GM23248 (cell line): ENCODE measurements at regions not wholly inside any gene's neighbourhood (a gene's known extent, or its start where the extent isn't known, plus 50 kb on each side); places are given as distances from the start of the nearest gene placed in this dataset.

Experiments used
- DNase-seq: peaks from one replicate; pipeline ENCODE4 v3.0.0-alpha.2; 2015
- H2AFZ ChIP-seq: fragments of 200-600 bp; sonication (generic); 2 replicates; pipeline ENCODE4 v1.6.1; 2016; ENCODE audit warnings: antibody characterized with exemption
- H3F3A ChIP-seq: fragments of 200-600 bp; sonication (generic); 2 replicates; pipeline ENCODE4 v1.6.1; 2016; ENCODE audit warnings: mild to moderate bottlenecking, antibody characterized with exemption, mixed run types; ENCODE audit not compliant: insufficient read depth
- H3K27ac ChIP-seq: fragments of 200-600 bp; sonication (generic); 2 replicates; pipeline ENCODE4 v1.5.1; 2016; ENCODE audit warnings: mild to moderate bottlenecking
- H3K27me3 ChIP-seq: fragments of 200-600 bp; sonication (generic); replicated peaks from 2 replicates; pipeline ENCODE4 v1.6.1; 2016; ENCODE audit warnings: mild to moderate bottlenecking; ENCODE audit not compliant: insufficient read depth
- H3K36me3 ChIP-seq: fragments of 200-600 bp; sonication (generic); 2 replicates; pipeline ENCODE4 v1.6.1; 2016; ENCODE audit warnings: low read depth, mild to moderate bottlenecking
- H3K4me1 ChIP-seq: fragments of 200-600 bp; sonication (generic); 2 replicates; pipeline ENCODE4 v1.6.1; 2016; ENCODE audit warnings: mild to moderate bottlenecking; ENCODE audit not compliant: insufficient read depth
- H3K4me2 ChIP-seq: fragments of 200-600 bp; sonication (generic); one replicate; pipeline ENCODE4 v1.6.1; 2016; ENCODE audit warnings: mild to moderate bottlenecking; ENCODE audit not compliant: unreplicated experiment
- H3K4me3 ChIP-seq: fragments of 200-600 bp; sonication (generic); 2 replicates; pipeline ENCODE4 v1.5.1; 2016; ENCODE audit warnings: mild to moderate bottlenecking
- H3K79me2 ChIP-seq: fragments of 200-600 bp; sonication (generic); 2 replicates; pipeline ENCODE4 v1.6.1; 2016; ENCODE audit warnings: mild to moderate bottlenecking; ENCODE audit not compliant: insufficient read depth
- H3K9ac ChIP-seq: fragments of 200-600 bp; sonication (generic); 2 replicates; pipeline ENCODE4 v1.6.1; 2016; ENCODE audit warnings: mild to moderate bottlenecking
- H3K9me2 ChIP-seq: fragments of 200-600 bp; sonication (generic); 2 replicates; pipeline ENCODE4 v1.6.1; 2016; ENCODE audit warnings: mixed run types, mild to moderate bottlenecking, moderate library complexity; ENCODE audit not compliant: insufficient read depth
- H3K9me3 ChIP-seq: fragments of 200-600 bp; sonication (generic); one replicate; pipeline ENCODE4 v1.6.1; 2017; ENCODE audit warnings: low read depth
- H4K20me1 ChIP-seq: fragments of 200-600 bp; sonication (generic); 2 replicates; pipeline ENCODE4 v1.6.0; 2016; ENCODE audit not compliant: insufficient read depth
- EZH2 ChIP-seq: fragments of 200-600 bp; sonication (generic); IDR thresholded peaks from 2 replicates; pipeline ENCODE4 v1.6.1; 2018; ENCODE audit warnings: antibody characterized with exemption, mild to moderate bottlenecking; ENCODE audit not compliant: insufficient read depth, poor library complexity, severe bottlenecking
- EZH2phosphoT487 ChIP-seq: fragments of 200-600 bp; sonication (generic); IDR thresholded peaks from 2 replicates; pipeline ENCODE4 v1.6.1; 2018; ENCODE audit warnings: antibody characterized with exemption, moderate library complexity, mild to moderate bottlenecking, low read depth; ENCODE audit not compliant: insufficient read depth
- WGBS, 2 experiments: methylation state at CpG; one replicate each; pipeline ENCODE4 v1.1.6; 2015 to 2017; ENCODE audit warnings: low lambda C conversion rate in 2 of 2, low coverage in 1 of 2; ENCODE audit errors: missing lambda C conversion rate in 2 of 2; 5-methylcytosine and 5-hydroxymethylcytosine counted together
- in situ Hi-C: fragments of 300-500 bp; cut with MboI; formaldehyde crosslinking; loops from 2 replicates; pipeline ENCODE4 v1.15.0; 2020

DNA sequence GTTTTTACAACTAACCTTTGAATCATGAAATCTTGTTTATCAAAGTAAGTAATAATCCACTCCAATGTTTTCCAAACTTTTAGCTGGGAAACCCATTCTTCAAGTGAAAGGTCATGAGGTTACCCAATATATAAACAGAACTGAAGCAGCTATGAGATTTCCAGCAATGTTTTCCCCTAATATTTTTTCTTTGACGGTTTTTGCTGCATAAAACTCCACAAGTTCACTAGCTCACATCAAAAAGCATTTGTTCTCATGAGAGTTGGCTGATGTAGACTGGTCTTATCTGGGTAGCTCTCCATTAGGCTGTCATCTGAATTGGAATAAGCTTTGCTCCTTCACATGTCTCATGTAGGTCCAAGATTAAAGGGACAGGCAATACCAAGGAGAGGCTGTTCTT lies 241.2 kb upstream of the LRRC3B start:
- no peaks in the 10 kb centered on the region for H3K9me3 ChIP-seq
- no peaks in the 10 kb centered on the region for H3F3A ChIP-seq
- H3K9me2 ChIP-seq: no peaks in the 10 kb centered on the region
- H3K4me1 ChIP-seq: no peaks in the 10 kb centered on the region
- DNase-seq: no peak
- H2AFZ ChIP-seq: no peak overlapping the region
- no peaks in the 10 kb centered on the region for H3K27me3 ChIP-seq
- no peaks in the 10 kb centered on the region for H3K36me3 ChIP-seq
- no peak overlapping the region for H3K9ac ChIP-seq
- 0% methylated on average over 1 of the region's 1 CpG for WGBS, 2 experiments
- no peak for TF ChIP-seq EZH2phosphoT487
- TF ChIP-seq EZH2: no peak
- in situ Hi-C loops: no loop called here
- H3K79me2 ChIP-seq: no peaks in the 10 kb centered on the region
- H3K4me2 ChIP-seq: no peak overlapping the region
- no peak overlapping the region for H3K27ac ChIP-seq
- H4K20me1 ChIP-seq: no peaks in the 10 kb centered on the region
- no peak overlapping the region for H3K4me3 ChIP-seq

GRCh38 chr3:26406636-26407035 lies 215.9 kb upstream of the LRRC3B start:
- Histone ChIP-seq H3K9me3 (peaks cover 3% of the 10 kb centered on the region), H3K27ac (no peak overlapping the region), H3K79me2 (no peaks in the 10 kb centered on the region), H3F3A (no peaks in the 10 kb centered on the region), H2AFZ (no peak overlapping the region), H3K4me2 (no peak overlapping the region), H4K20me1 (no peaks in the 10 kb centered on the region), H3K4me3 (no peak overlapping the region), H3K9me2 (no peaks in the 10 kb centered on the region), H3K4me1 (no peaks in the 10 kb centered on the region), H3K27me3 (no peaks in the 10 kb centered on the region), H3K9ac (no peak overlapping the region), H3K36me3 (no peaks in the 10 kb centered on the region)
- DNase-seq: no peak
- no peak for TF ChIP-seq EZH2phosphoT487
- TF ChIP-seq EZH2: no peak
- in situ Hi-C loops: no loop called here
- 14 to 28% methylated on average over 2 of the region's 2 CpGs for WGBS, 2 experiments

DNA sequence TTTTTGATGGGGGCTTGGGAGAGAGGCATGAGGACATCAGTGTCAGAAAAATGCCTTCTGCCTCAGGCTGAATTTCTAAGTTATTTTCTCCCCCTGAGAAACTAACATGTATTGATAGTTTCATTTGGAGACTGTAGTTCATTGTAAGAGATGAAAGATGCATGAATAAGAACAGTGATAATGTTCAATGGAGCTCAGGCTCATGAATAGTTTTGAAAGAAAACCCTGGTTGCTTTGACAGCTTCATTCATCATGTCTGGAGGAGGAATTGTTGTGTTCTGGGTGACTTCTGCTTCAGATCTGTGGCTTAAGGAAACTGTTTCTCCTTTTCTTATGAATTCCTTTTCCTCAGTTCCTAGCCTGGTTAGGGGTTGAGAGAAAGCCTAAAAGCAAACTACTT lies 204.0 kb upstream of the LRRC3B start:
- Histone ChIP-seq H3K79me2 (no peaks in the 10 kb centered on the region), H3F3A (no peaks in the 10 kb centered on the region), H3K9me2 (no peaks in the 10 kb centered on the region), H3K27ac (no peak overlapping the region), H3K4me3 (no peak overlapping the region), H3K4me1 (no peaks in the 10 kb centered on the region), H2AFZ (no peak overlapping the region), H3K9me3 (no peaks in the 10 kb centered on the region), H3K27me3 (no peaks in the 10 kb centered on the region), H4K20me1 (no peaks in the 10 kb centered on the region), H3K4me2 (no peak overlapping the region), H3K9ac (no peak overlapping the region), H3K36me3 (no peaks in the 10 kb centered on the region)
- in situ Hi-C loops: no loop called here
- no peak for DNase-seq
- TF ChIP-seq EZH2 (no peak), EZH2phosphoT487 (no peak)

- DNase-seq: no peak
- TF ChIP-seq EZH2 (no peak), EZH2phosphoT487 (no peak)
- no peak overlapping the region for H3K4me2 ChIP-seq
- no peaks in the 10 kb centered on the region for H3K9me3 ChIP-seq
- no peak overlapping the region for H3K27ac ChIP-seq
- no peaks in the 10 kb centered on the region for H3K4me1 ChIP-seq
- H3K9ac ChIP-seq: no peak overlapping the region
- H3F3A ChIP-seq: no peaks in the 10 kb centered on the region
- H3K27me3 ChIP-seq: no peaks in the 10 kb centered on the region
- H3K9me2 ChIP-seq: no peaks in the 10 kb centered on the region
- no peak overlapping the region for H3K4me3 ChIP-seq
- no peak overlapping the region for H2AFZ ChIP-seq
- in situ Hi-C loops: no loop called here
- no peaks in the 10 kb centered on the region for H3K36me3 ChIP-seq
- H4K20me1 ChIP-seq: no peaks in the 10 kb centered on the region
- WGBS, 2 experiments: 34 to 35% methylated on average over 2 of the region's 2 CpGs
- H3K79me2 ChIP-seq: no peaks in the 10 kb centered on the region
Measured at GRCh38 chr3:26422415-26422814, 200.2 kb upstream of the LRRC3B start.

DNA sequence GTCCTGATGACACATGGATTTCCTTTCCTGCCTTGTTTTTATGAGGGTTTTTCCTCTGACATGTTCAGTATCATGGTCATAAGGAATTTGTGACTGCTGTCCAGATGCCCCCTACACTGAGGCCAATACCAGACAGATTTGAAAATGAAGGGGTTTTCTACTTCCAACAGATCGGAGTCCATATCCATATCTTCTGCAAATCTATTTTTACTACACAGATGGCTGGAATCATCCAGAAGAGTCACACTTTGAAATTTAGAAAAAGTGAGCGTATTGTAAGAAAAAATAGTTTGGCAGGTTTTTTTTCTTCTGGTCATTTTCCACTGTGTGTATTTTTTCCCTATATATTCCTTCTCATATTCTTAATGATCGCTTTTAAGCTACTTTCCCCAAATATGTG lies 197.5 kb upstream of the LRRC3B start:
- H4K20me1 ChIP-seq: no peaks in the 10 kb centered on the region
- H3K9me2 ChIP-seq: no peaks in the 10 kb centered on the region
- DNase-seq: no peak
- no peak overlapping the region for H3K4me3 ChIP-seq
- no peaks in the 10 kb centered on the region for H3F3A ChIP-seq
- no peaks in the 10 kb centered on the region for H3K79me2 ChIP-seq
- in situ Hi-C loops: no loop called here
- no peak overlapping the region for H3K27ac ChIP-seq
- no peak for TF ChIP-seq EZH2
- no peak for TF ChIP-seq EZH2phosphoT487
- no peaks in the 10 kb centered on the region for H3K27me3 ChIP-seq
- WGBS, 2 experiments: 20 to 27% methylated on average over 3 of the region's 3 CpGs
- H2AFZ ChIP-seq: no peak overlapping the region
- no peak overlapping the region for H3K4me2 ChIP-seq
- H3K9ac ChIP-seq: no peak overlapping the region
- no peaks in the 10 kb centered on the region for H3K9me3 ChIP-seq
- no peaks in the 10 kb centered on the region for H3K36me3 ChIP-seq
- no peaks in the 10 kb centered on the region for H3K4me1 ChIP-seq
